OCI-LY3 (cell line): ENCODE measurements at regions not wholly inside any gene's neighbourhood (a gene's known extent, or its start where the extent isn't known, plus 50 kb on each side); places are given as distances from the start of the nearest gene placed in this dataset.
A peak's percentile ranks its signal among the peaks of the same experiment; 100 is the strongest.

Experiments used
- H2AFZ ChIP-seq: fragments of 200-600, 300-600 bp; shearing (Covaris generic); 2 replicates; pipeline ENCODE4 v1.6.0; 2014; ENCODE audit warnings: antibody characterized with exemption, low read depth, low read length
- H3K27ac ChIP-seq: fragments of 200-600, 300-600 bp; sonication (generic); 2 replicates; pipeline ENCODE4 v1.5.1; 2014; ENCODE audit warnings: mild to moderate bottlenecking, low read length, moderate library complexity, mixed read lengths
- H3K27me3 ChIP-seq: fragments of 200-600, 300-600 bp; sonication (generic); 2 replicates; pipeline ENCODE4 v1.6.1; 2014; ENCODE audit warnings: low read depth, low read length, mixed read lengths
- H3K36me3 ChIP-seq: fragments of 200-600, 300-600 bp; sonication (generic); replicated peaks from 2 replicates; pipeline ENCODE3; 2014; ENCODE audit warnings: low read depth, low read length, mixed read lengths
- H3K4me1 ChIP-seq: fragments of 300-600, 200-600 bp; sonication (generic); 2 replicates; pipeline ENCODE4 v1.6.1; 2014; ENCODE audit warnings: low read length, mixed read lengths
- H3K4me2 ChIP-seq: fragments of 200-600, 300-600 bp; sonication (generic); 2 replicates; pipeline ENCODE4 v1.6.1; 2014; ENCODE audit warnings: low read length, mixed read lengths
- H3K4me3 ChIP-seq: fragments of 300-600, 200-600 bp; sonication (generic); 2 replicates; pipeline ENCODE4 v1.5.1; 2014; ENCODE audit warnings: antibody characterized with exemption, mild to moderate bottlenecking, low read length, moderate library complexity
- H3K79me2 ChIP-seq: fragments of 300-600, 200-600 bp; shearing (Covaris generic); 2 replicates; pipeline ENCODE4 v1.6.1; 2014; ENCODE audit warnings: mild to moderate bottlenecking, low read length, mixed read lengths
- H3K9ac ChIP-seq: fragments of 300-600, 200-600 bp; shearing (Covaris generic); 2 replicates; pipeline ENCODE4 v1.6.0; 2014; ENCODE audit warnings: mild to moderate bottlenecking, low read length, moderate library complexity
- H3K9me3 ChIP-seq: fragments of 200-600, 300-600 bp; shearing (Covaris generic); 2 replicates; pipeline ENCODE4 v1.6.1; 2014; ENCODE audit warnings: low read length, mixed read lengths; ENCODE audit not compliant: insufficient read depth
- H4K20me1 ChIP-seq: fragments of 200-600, 300-600 bp; sonication (generic); 2 replicates; pipeline ENCODE4 v1.6.1; 2016; ENCODE audit warnings: low read length, mixed read lengths; ENCODE audit not compliant: insufficient read depth
- EZH2phosphoT487 ChIP-seq: fragments of 200-600 bp; shearing (Covaris generic); IDR thresholded peaks from 2 replicates; pipeline ENCODE4 v1.6.1; 2018; ENCODE audit warnings: antibody characterized with exemption, mixed run types, low read depth
- TF ChIP-seq, protein P1 (sequence below): fragments of 200-600, 300-600 bp; sonication (generic); IDR thresholded peaks from 2 replicates; pipeline ENCODE4 v1.5.1; 2014; ENCODE audit warnings: antibody characterized with exemption, low read length, low read depth

DNA sequence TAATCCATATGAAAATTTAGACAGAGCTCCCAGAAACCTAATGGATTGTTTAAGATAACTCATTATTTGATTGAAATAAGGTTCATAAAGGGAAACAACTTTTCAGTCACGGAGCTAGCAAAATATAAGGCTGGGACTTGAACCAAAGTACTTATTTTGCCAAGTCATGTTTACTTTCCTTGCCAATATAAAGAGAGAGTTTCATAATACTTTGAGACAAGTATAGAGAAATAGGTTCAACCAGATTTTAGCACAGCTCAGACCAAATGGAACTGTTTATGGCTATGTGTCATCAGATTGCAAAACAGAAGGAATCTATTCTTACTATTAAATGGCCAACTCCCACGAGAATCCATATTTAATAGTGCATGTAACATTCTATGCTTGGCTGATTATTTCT, 1517.5 kb upstream of the TENM4 start:
- H4K20me1 ChIP-seq = no peaks in the 10 kb centered on the region
- TF ChIP-seq, protein P1, sequence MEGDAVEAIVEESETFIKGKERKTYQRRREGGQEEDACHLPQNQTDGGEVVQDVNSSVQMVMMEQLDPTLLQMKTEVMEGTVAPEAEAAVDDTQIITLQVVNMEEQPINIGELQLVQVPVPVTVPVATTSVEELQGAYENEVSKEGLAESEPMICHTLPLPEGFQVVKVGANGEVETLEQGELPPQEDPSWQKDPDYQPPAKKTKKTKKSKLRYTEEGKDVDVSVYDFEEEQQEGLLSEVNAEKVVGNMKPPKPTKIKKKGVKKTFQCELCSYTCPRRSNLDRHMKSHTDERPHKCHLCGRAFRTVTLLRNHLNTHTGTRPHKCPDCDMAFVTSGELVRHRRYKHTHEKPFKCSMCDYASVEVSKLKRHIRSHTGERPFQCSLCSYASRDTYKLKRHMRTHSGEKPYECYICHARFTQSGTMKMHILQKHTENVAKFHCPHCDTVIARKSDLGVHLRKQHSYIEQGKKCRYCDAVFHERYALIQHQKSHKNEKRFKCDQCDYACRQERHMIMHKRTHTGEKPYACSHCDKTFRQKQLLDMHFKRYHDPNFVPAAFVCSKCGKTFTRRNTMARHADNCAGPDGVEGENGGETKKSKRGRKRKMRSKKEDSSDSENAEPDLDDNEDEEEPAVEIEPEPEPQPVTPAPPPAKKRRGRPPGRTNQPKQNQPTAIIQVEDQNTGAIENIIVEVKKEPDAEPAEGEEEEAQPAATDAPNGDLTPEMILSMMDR = no peak
- TF ChIP-seq EZH2phosphoT487 = no peak
- H3K9ac ChIP-seq = no peak overlapping the region
- no peaks in the 10 kb centered on the region for H3K79me2 ChIP-seq
- no peak overlapping the region for H2AFZ ChIP-seq
- no peak overlapping the region for H3K27ac ChIP-seq
- H3K27me3 ChIP-seq = no peaks in the 10 kb centered on the region
- no peak overlapping the region for H3K4me3 ChIP-seq
- peaks cover 5% of the 10 kb centered on the region; the same call in 1 of the 2 replicates for H3K4me1 ChIP-seq
- no peaks in the 10 kb centered on the region; the same call in 1 of the 2 replicates for H3K9me3 ChIP-seq
- H3K4me2 ChIP-seq = no peak overlapping the region
- peaks cover 14% of the 10 kb centered on the region for H3K36me3 ChIP-seq

DNA sequence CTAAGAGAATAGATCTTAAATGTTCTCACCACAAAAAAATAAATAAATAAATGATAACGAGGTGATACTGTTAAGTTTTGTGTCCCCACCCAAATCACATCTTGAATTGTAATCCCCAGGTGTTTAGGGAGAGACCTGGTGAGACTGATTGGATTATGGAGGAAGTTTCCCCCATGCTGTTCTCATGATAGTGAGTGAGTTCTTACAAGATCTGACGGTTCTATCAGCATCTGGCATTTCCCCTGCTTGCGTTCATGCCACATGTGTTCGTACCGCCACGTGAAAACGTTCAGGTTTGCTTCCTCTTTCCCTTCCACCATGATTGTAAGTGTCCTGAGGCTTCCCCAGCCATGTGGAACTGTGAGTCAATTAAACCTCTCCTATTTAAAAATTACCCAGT, 1514.8 kb upstream of the TENM4 start:
- H3K9ac ChIP-seq = no peak overlapping the region
- TF ChIP-seq, protein P1 = no peak
- no peak for TF ChIP-seq EZH2phosphoT487
- no peaks in the 10 kb centered on the region for H3K79me2 ChIP-seq
- H3K27me3 ChIP-seq = no peaks in the 10 kb centered on the region
- peak overlapping the region; percentile 39 for H3K27ac ChIP-seq
- H3K36me3 ChIP-seq = peaks cover 14% of the 10 kb centered on the region
- H3K9me3 ChIP-seq = no peaks in the 10 kb centered on the region; the same call in 1 of the 2 replicates
- no peak overlapping the region for H2AFZ ChIP-seq
- peaks cover 5% of the 10 kb centered on the region; the same call in 1 of the 2 replicates for H3K4me1 ChIP-seq
- H3K4me2 ChIP-seq = no peak overlapping the region
- H3K4me3 ChIP-seq = no peak overlapping the region
- H4K20me1 ChIP-seq = no peaks in the 10 kb centered on the region

DNA sequence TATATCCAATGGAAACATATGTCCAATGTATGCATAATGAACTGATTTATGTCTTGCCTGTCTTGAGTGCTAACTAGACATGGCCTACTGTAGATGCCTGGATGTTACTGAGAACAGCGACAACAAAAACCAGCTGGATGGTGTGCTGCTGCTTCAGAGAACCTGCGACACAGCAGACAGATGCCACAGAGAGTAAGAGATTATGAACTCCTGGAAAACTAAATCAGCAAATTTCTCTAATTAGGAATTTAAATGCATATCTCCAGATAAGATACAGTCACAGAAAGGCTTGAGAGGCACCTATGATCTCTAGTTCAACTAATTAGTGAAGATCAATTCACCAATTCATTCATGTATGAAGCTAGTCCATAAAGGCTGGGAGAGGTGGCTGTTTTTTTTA, 1508.0 kb upstream of the TENM4 start:
- TF ChIP-seq EZH2phosphoT487 = no peak
- TF ChIP-seq, protein P1 = no peak
- H3K9me3 ChIP-seq = peaks cover 5% of the 10 kb centered on the region; the same call in 1 of the 2 replicates
- H3K36me3 ChIP-seq = no peaks in the 10 kb centered on the region
- no peak overlapping the region for H3K4me2 ChIP-seq
- H3K9ac ChIP-seq = no peak overlapping the region
- H3K4me3 ChIP-seq = no peak overlapping the region
- no peaks in the 10 kb centered on the region for H4K20me1 ChIP-seq
- no peaks in the 10 kb centered on the region for H3K4me1 ChIP-seq
- H3K27ac ChIP-seq = no peak overlapping the region
- no peaks in the 10 kb centered on the region for H3K27me3 ChIP-seq
- H3K79me2 ChIP-seq = no peaks in the 10 kb centered on the region
- no peak overlapping the region for H2AFZ ChIP-seq

DNA sequence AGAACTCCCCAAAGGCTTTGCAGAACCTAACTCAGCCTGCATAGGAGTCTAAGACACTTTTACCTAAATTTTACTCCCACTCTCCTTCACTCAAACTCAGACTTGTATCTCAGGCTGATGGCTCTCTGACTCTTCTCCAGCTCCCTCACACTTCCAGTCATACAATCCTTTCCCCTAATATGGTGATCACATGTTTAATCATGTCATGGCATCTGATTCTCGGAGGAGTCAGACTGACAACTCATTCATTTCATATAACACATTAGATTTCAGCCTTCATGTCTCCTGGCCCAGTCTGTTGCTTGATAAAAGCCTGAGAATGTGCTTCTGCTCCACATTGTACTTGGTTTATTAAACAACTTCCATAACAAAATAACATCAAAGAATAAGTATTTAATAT, 1503.9 kb upstream of the TENM4 start:
- H3K79me2 ChIP-seq = no peaks in the 10 kb centered on the region
- H4K20me1 ChIP-seq = no peaks in the 10 kb centered on the region
- no peak overlapping the region for H3K4me3 ChIP-seq
- H3K4me1 ChIP-seq = no peaks in the 10 kb centered on the region
- H2AFZ ChIP-seq = 0 out of 2 replicates have a peak overlapping the region, but pooled peaks have one; percentile 11
- H3K9ac ChIP-seq = no peak overlapping the region
- H3K4me2 ChIP-seq = no peak overlapping the region
- H3K27ac ChIP-seq = no peak overlapping the region
- H3K27me3 ChIP-seq = no peaks in the 10 kb centered on the region
- H3K9me3 ChIP-seq = peaks cover 5% of the 10 kb centered on the region; the same call in 1 of the 2 replicates
- no peak for TF ChIP-seq EZH2phosphoT487
- TF ChIP-seq, protein P1 = no peak
- no peaks in the 10 kb centered on the region for H3K36me3 ChIP-seq
